Karpas-422 (cell line): ENCODE measurements at regions not wholly inside any gene's neighbourhood (a gene's known extent, or its start where the extent isn't known, plus 50 kb on each side); places are given as distances from the start of the nearest gene placed in this dataset.

ENCODE experiments used
- DNase-seq: peaks from one replicate; pipeline ENCODE4 v3.0.0-alpha.2; 2015
- H2AFZ ChIP-seq: fragments of 200-600 bp; sonication (generic); 2 replicates; pipeline ENCODE4 v1.6.1; 2014; ENCODE audit warnings: antibody characterized with exemption, low read length, mixed read lengths
- H3K27ac ChIP-seq: fragments of 200-600 bp; sonication (generic); 2 replicates; pipeline ENCODE4 v1.5.1; 2014; ENCODE audit warnings: mild to moderate bottlenecking, low read length, moderate library complexity
- H3K27me3 ChIP-seq: fragments of 200-600 bp; sonication (generic); 2 replicates; pipeline ENCODE4 v1.6.1; 2014; ENCODE audit warnings: low read length, mixed read lengths
- H3K36me3 ChIP-seq: fragments of 200-600 bp; sonication (generic); 2 replicates; pipeline ENCODE4 v1.6.1; 2014; ENCODE audit warnings: low read length, mixed read lengths; ENCODE audit not compliant: insufficient read depth
- H3K4me1 ChIP-seq: fragments of 200-600 bp; sonication (generic); 2 replicates; pipeline ENCODE4 v1.6.1; 2014; ENCODE audit warnings: mild to moderate bottlenecking, low read length, mixed read lengths
- H3K4me2 ChIP-seq: fragments of 200-600 bp; sonication (generic); 2 replicates; pipeline ENCODE4 v1.6.1; 2014; ENCODE audit warnings: low read length, low read depth, mild to moderate bottlenecking; ENCODE audit not compliant: poor library complexity, severe bottlenecking
- H3K4me3 ChIP-seq: fragments of 200-600 bp; sonication (generic); 2 replicates; pipeline ENCODE4 v1.5.1; 2014; ENCODE audit warnings: mild to moderate bottlenecking, antibody characterized with exemption, low read length, mixed read lengths
- H3K79me2 ChIP-seq: fragments of 200-600 bp; sonication (generic); 2 replicates; pipeline ENCODE4 v1.6.1; 2014; ENCODE audit warnings: mild to moderate bottlenecking, low read length, mixed read lengths
- H3K9ac ChIP-seq: fragments of 200-600 bp; sonication (generic); 2 replicates; pipeline ENCODE4 v1.6.0; 2014; ENCODE audit warnings: low read length
- H3K9me2 ChIP-seq: fragments of 200-600 bp; sonication (generic), shearing (Covaris generic); replicated peaks from 2 replicates; pipeline ENCODE4 v1.6.0; 2014; ENCODE audit warnings: mild to moderate bottlenecking, low read length, moderate library complexity; ENCODE audit not compliant: insufficient read depth
- H3K9me3 ChIP-seq: fragments of 300-700, 200-600 bp; sonication (generic); 2 replicates; pipeline ENCODE4 v1.6.1; 2014; ENCODE audit warnings: low read length, mixed read lengths
- H4K20me1 ChIP-seq: fragments of 200-600 bp; sonication (generic); 2 replicates; pipeline ENCODE4 v1.6.1; 2014; ENCODE audit warnings: mild to moderate bottlenecking, antibody characterized with exemption, low read length, low read depth; ENCODE audit not compliant: insufficient read depth

DNA sequence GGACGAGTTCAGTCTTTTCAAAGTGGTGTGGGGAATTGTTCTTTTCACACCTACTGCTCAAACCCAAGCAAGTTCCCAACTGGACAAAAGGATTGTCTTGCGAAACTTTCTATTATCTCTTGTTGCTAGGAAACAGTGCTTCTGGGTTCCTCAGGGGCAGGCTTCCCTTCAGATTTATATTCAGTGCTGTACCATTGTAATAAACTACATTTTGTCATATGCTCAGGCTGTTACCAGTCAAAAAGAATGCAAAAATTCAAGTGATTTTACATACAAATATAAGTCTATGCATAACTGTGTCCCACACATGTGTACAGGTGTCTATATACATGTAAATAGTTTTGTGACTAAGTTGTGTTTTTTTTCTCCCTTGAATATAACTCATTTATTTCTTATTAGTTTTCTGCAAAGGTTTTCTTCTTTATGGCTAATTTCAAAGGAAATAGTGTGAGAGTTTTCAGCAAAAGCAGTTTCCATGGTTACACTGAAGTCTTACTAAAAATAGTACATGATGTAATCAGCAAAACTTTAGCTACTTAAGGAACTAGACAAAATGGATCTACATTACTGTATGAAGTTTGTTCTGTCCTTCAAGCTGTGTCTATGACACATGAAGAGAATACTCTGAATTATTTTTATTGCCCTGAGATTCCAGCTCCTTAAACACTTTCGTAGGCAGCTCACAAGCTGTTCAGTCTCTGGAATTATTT is 430.2 kb upstream of the TMPO start:
- H3K79me2 ChIP-seq: no peaks in the 10 kb centered on the region
- no peaks in the 10 kb centered on the region for H3K9me3 ChIP-seq
- H3K4me3 ChIP-seq: no peak overlapping the region
- no peak overlapping the region for H2AFZ ChIP-seq
- no peaks in the 10 kb centered on the region for H3K36me3 ChIP-seq
- no peaks in the 10 kb centered on the region for H3K9me2 ChIP-seq
- H3K4me2 ChIP-seq: no peak overlapping the region
- H4K20me1 ChIP-seq: no peaks in the 10 kb centered on the region
- no peak for DNase-seq
- H3K4me1 ChIP-seq: no peaks in the 10 kb centered on the region
- H3K27ac ChIP-seq: no peak overlapping the region
- no peak overlapping the region for H3K9ac ChIP-seq
- H3K27me3 ChIP-seq: no peaks in the 10 kb centered on the region

DNA sequence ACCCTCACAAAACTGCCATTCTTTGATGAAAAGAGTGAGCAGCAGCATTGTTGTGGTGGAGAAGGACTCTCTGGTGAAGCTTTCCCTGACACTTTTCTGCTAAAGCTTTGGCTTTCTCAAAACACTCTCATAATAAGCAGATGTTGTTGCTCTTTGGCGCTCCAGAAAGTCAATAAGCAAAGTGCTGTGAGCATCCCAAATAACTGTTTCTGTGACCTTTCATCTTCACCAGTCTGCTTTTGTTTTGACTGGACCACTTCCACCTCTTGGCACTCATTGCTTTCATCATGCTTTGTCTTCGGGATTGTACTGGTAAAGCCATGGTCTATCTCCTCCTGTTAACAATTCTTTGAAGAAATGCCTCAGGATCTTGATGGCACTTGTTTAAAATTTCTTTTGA is 424.7 kb upstream of the TMPO start:
- Histone ChIP-seq H4K20me1 (no peaks in the 10 kb centered on the region), H3K4me2 (no peak overlapping the region), H3K27ac (no peak overlapping the region), H2AFZ (no peak overlapping the region), H3K79me2 (no peaks in the 10 kb centered on the region), H3K9me3 (no peaks in the 10 kb centered on the region), H3K9me2 (no peaks in the 10 kb centered on the region), H3K27me3 (no peaks in the 10 kb centered on the region), H3K36me3 (no peaks in the 10 kb centered on the region), H3K4me3 (no peak overlapping the region), H3K9ac (no peak overlapping the region), H3K4me1 (no peaks in the 10 kb centered on the region)
- no peak for DNase-seq

DNA sequence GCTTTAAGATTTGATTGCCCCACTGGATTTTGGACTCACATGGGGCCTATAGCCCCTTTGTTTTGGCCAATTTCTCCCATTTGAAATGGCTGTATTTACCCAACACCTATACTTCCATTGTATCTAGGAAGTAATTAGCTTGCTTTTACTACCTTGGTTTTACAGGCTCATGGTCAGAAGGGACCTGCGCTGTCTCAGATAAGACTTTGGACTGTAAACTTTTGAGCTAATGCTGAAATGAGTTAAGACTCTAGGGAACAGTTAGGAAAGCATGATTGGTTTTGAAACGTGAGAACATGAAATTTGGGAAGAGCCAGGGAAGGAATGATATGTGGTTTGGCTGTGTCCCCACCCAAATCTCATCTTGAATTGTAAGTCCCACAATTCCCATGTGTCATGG is 419.0 kb upstream of the TMPO start:
- no peak overlapping the region for H3K4me2 ChIP-seq
- H3K36me3 ChIP-seq: no peaks in the 10 kb centered on the region
- H2AFZ ChIP-seq: no peak overlapping the region
- no peaks in the 10 kb centered on the region for H3K9me3 ChIP-seq
- no peak overlapping the region for H3K4me3 ChIP-seq
- no peaks in the 10 kb centered on the region for H4K20me1 ChIP-seq
- no peak overlapping the region for H3K27ac ChIP-seq
- H3K27me3 ChIP-seq: no peaks in the 10 kb centered on the region
- H3K9ac ChIP-seq: no peak overlapping the region
- H3K9me2 ChIP-seq: no peaks in the 10 kb centered on the region
- no peaks in the 10 kb centered on the region for H3K79me2 ChIP-seq
- no peaks in the 10 kb centered on the region for H3K4me1 ChIP-seq
- DNase-seq: no peak

DNA sequence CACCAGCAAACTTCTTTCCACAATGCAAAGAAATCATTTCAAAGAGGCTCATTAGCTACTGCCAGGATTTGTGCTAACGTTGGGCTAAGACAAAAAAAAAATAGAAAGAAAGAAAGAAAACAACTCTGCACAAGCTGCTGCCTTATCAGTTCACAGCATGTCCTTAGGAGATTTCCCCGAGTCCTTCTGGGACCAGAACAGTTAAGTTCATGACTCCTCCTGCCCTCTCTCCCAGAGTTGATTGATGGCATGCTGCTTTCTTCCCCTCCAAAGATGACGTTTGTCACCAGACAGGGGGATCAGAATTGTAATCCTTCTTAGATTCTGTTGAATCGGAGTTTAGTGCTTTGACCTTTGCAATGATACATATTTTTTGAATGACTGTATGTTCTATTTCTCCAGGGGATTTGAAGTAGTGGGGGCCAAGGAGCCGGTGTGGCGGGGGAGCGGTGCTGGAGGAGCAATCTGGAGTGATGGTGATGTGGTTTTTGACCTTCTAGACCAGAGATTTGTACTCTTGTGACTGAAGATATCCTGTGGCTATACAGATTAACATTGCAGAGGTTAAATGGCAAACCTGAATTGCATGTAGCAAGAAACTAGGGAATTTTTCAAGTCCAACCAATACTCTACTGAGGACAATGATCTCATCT is 409.2 kb upstream of the TMPO start:
- Histone ChIP-seq H3K4me1 (no peaks in the 10 kb centered on the region), H3K27me3 (no peaks in the 10 kb centered on the region), H3K9ac (no peak overlapping the region), H3K9me3 (no peaks in the 10 kb centered on the region), H3K4me3 (no peak overlapping the region), H3K36me3 (no peaks in the 10 kb centered on the region), H3K79me2 (no peaks in the 10 kb centered on the region), H2AFZ (no peak overlapping the region), H3K9me2 (no peaks in the 10 kb centered on the region), H3K27ac (no peak overlapping the region), H3K4me2 (no peak overlapping the region), H4K20me1 (no peaks in the 10 kb centered on the region)
- DNase-seq: no peak

- no peaks in the 10 kb centered on the region for H3K4me1 ChIP-seq
- H3K9me3 ChIP-seq: no peaks in the 10 kb centered on the region
- H3K79me2 ChIP-seq: no peaks in the 10 kb centered on the region
- H3K27ac ChIP-seq: no peak overlapping the region
- no peaks in the 10 kb centered on the region for H3K9me2 ChIP-seq
- no peak for DNase-seq
- no peaks in the 10 kb centered on the region for H4K20me1 ChIP-seq
- no peak overlapping the region for H2AFZ ChIP-seq
- H3K4me3 ChIP-seq: no peak overlapping the region
- no peaks in the 10 kb centered on the region for H3K27me3 ChIP-seq
- no peaks in the 10 kb centered on the region for H3K36me3 ChIP-seq
- no peak overlapping the region for H3K9ac ChIP-seq
- no peak overlapping the region for H3K4me2 ChIP-seq
Measured at GRCh38 chr12:98109266-98109665, 406.1 kb upstream of the TMPO start.

GRCh38 chr12:98110536-98110935 is 404.9 kb upstream of the TMPO start:
- Histone ChIP-seq H3K9me3 (no peaks in the 10 kb centered on the region), H3K4me3 (no peak overlapping the region), H3K79me2 (no peaks in the 10 kb centered on the region), H3K27ac (no peak overlapping the region), H3K9me2 (no peaks in the 10 kb centered on the region), H2AFZ (no peak overlapping the region), H3K36me3 (no peaks in the 10 kb centered on the region), H3K4me2 (no peak overlapping the region), H3K9ac (no peak overlapping the region), H3K4me1 (no peaks in the 10 kb centered on the region), H4K20me1 (no peaks in the 10 kb centered on the region), H3K27me3 (no peaks in the 10 kb centered on the region)
- no peak for DNase-seq

GRCh38 chr12:98113548-98113947 is 401.8 kb upstream of the TMPO start:
- no peak overlapping the region for H3K4me3 ChIP-seq
- no peaks in the 10 kb centered on the region for H3K9me2 ChIP-seq
- H3K4me1 ChIP-seq: no peaks in the 10 kb centered on the region
- H3K27me3 ChIP-seq: no peaks in the 10 kb centered on the region
- no peak for DNase-seq
- H3K4me2 ChIP-seq: no peak overlapping the region
- no peaks in the 10 kb centered on the region for H3K36me3 ChIP-seq
- H2AFZ ChIP-seq: no peak overlapping the region
- H3K9me3 ChIP-seq: no peaks in the 10 kb centered on the region
- no peak overlapping the region for H3K27ac ChIP-seq
- no peak overlapping the region for H3K9ac ChIP-seq
- H4K20me1 ChIP-seq: no peaks in the 10 kb centered on the region
- no peaks in the 10 kb centered on the region for H3K79me2 ChIP-seq

DNA sequence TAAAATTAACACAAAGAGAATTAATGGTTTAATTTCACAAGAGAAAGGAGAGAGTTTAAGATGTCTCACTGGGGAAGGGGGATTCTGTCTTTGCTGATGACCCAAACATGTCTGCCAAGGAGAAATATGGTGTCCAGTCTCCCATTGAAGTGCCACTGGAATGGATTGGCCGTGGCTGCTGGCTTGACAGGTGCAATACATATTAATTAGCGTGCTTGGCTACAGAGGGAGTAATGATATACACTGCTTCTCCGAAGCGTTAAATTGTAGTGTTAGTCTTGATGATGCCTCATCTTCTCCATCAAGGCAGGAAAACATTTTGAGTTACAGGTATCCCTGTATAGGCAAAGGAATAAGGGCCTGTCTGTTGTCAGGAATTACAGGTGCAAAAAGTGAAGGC is 393.4 kb upstream of the TMPO start:
- H3K27me3 ChIP-seq: no peaks in the 10 kb centered on the region
- H3K9ac ChIP-seq: no peak overlapping the region
- H3K4me2 ChIP-seq: no peak overlapping the region
- H3K9me3 ChIP-seq: no peaks in the 10 kb centered on the region
- no peak overlapping the region for H3K4me3 ChIP-seq
- no peak for DNase-seq
- no peaks in the 10 kb centered on the region for H4K20me1 ChIP-seq
- no peaks in the 10 kb centered on the region for H3K9me2 ChIP-seq
- H3K27ac ChIP-seq: no peak overlapping the region
- no peaks in the 10 kb centered on the region for H3K79me2 ChIP-seq
- no peak overlapping the region for H2AFZ ChIP-seq
- no peaks in the 10 kb centered on the region for H3K36me3 ChIP-seq
- H3K4me1 ChIP-seq: no peaks in the 10 kb centered on the region
